Right cardiac atrium (tissue), 5 donors: ENCODE measurements at regions not wholly inside any gene's neighbourhood (a gene's known extent, or its start where the extent isn't known, plus 50 kb on each side); places are given as distances from the start of the nearest gene placed in this dataset.
"Not testable (repeated sequence)": the region's sequence is repeated elsewhere in the genome, so short reads cannot be mapped to it uniquely, and the experiment has no call there.

Experiments used
- ATAC-seq, 2 donors: fragments of 200-7000 bp; cut with Tn5 transposase; one replicate each; pipeline versions ENCODE4 v1.8.0 to v1.9.1; 2020; ENCODE audit warnings: moderate library complexity in 2 of 2, mild to moderate bottlenecking in 1 of 2
- DNase-seq, 3 donors: peaks; one replicate each; pipeline ENCODE4 v3.0.0-alpha.2; 2020
- H3K27ac ChIP-seq: one replicate; pipeline ENCODE4 v1.5.1; 2013; ENCODE audit warnings: mild to moderate bottlenecking, low read length, control low read depth, moderate library complexity
- H3K27me3 ChIP-seq: one replicate; pipeline ENCODE4 v1.6.1; 2013; ENCODE audit not compliant: control insufficient read depth, insufficient read depth
- H3K4me1 ChIP-seq: one replicate; pipeline ENCODE4 v1.6.1; 2013; ENCODE audit warnings: low read length; ENCODE audit not compliant: control insufficient read depth, insufficient read depth
- H3K4me3 ChIP-seq: one replicate; pipeline ENCODE4 v1.5.1; 2013; ENCODE audit warnings: low read length, control low read depth
- H3K9me3 ChIP-seq: one replicate; pipeline ENCODE4 v1.6.1; 2013; ENCODE audit warnings: low read length; ENCODE audit not compliant: control insufficient read depth
- WGBS: extraction: QIAGEN DNeasy Blood & Tissue Kit; methylation state at CpG from one replicate; pipeline ENCODE4 v1.1.7; 2013; 5-methylcytosine and 5-hydroxymethylcytosine counted together
- intact Hi-C, 4 donors: fragments of 100-400 bp; cut with DNase I; formaldehyde crosslinking; loops; one replicate each; pipeline versions ENCODE4 v1.11.0 to v1.14.0; 2022 to 2023
- donor health status: healthy with polysubstance abuse.
- donor health status: DM: no; HTN: yes; CAD: no.
- donor health status: DM: no; HTN: no; CAD: no.
- donor health status: DM: no; HTN: yes; CAD: no; lungs with severe emphysema.
- donor health status: DM: yes; HTN: yes; CAD: no.

GRCh38 chrX:41003506-41004270 lies 81.6 kb upstream of the USP9X start:
- ATAC-seq, result no peak
- intact Hi-C loops, result no loop called here

GRCh38 chrX:41005445-41005992 lies 79.7 kb upstream of the USP9X start:
- WGBS, result 31% methylated on average over 3 of the region's 3 CpGs
- Histone ChIP-seq H3K4me3 (no peak overlapping the region), H3K9me3 (no peaks in the 10 kb centered on the region), H3K27ac (no peak overlapping the region), H3K27me3 (no peaks in the 10 kb centered on the region), H3K4me1 (no peaks in the 10 kb centered on the region)
- ATAC-seq, result no peak
- intact Hi-C loops, result no loop called here
- no peak for DNase-seq

More at GRCh38 chrX:41003506-41004270, 81.6 kb upstream of the USP9X start:
- no peak overlapping the region for H3K4me3 ChIP-seq
- WGBS, result 82% methylated on average over 3 of the region's 3 CpGs
- H3K27ac ChIP-seq, result no peak overlapping the region
- no peaks in the 10 kb centered on the region for H3K9me3 ChIP-seq
- H3K4me1 ChIP-seq, result no peaks in the 10 kb centered on the region
- H3K27me3 ChIP-seq, result no peaks in the 10 kb centered on the region
- DNase-seq, result no peak

DNA sequence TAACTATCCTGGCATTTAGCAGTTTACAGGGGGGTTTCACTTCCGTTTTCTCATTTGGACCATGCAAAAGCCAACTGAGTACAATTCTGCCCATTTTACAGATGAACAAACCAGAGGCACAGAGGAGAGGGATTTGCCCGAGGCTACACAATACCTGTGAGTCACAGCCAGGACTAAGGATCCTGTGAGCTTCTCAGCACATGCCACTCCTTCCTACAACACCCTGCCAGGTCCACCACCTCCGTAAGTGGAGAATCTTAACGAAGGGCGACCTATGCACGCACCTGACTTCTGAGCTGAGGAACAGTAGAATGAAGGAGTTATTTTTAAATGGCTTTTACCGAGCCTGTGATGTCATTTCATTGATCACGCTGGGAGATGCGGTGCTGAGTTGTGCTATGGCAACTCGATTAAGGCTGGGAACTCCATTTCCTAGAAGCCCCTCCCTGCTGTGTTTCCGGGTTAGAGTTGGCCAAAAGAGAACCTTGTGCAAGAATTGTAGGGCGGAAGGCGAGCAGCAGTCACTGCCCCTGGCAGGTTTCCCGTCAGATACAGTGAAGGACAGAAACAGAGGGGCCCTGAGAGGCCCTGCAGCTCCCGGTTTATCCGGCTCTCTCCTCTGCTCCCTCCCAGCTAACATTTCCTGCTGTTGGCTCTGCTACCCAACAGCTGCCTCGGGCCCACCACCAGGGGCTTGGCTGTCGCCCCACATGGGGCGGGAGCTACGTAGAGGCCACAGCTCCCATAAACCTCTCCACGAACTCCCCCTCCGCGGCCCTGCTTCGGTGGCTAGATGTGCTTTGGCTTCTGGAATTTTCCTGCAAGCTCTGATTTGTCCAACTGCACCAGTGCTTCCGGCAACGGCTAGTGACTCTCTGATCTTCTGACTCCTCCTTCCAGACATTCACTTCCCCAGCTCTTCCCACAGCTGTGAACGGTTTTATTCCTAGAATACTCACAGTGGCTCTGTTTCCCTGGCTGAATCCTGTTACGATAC lies 75.1 kb upstream of the USP9X start:
- intact Hi-C loops, result no loop called here
- DNase-seq (peak; percentile 85 to 91 (median 91)), ATAC-seq (peak; percentile 97 to 98)
- Histone ChIP-seq H3K27ac (peak overlapping the region; percentile 98), H3K27me3 (no peaks in the 10 kb centered on the region), H3K9me3 (no peaks in the 10 kb centered on the region), H3K4me1 (no peaks in the 10 kb centered on the region), H3K4me3 (peak overlapping the region; percentile 36)
- WGBS, result 8% methylated on average over 28 of the region's 28 CpGs

DNA sequence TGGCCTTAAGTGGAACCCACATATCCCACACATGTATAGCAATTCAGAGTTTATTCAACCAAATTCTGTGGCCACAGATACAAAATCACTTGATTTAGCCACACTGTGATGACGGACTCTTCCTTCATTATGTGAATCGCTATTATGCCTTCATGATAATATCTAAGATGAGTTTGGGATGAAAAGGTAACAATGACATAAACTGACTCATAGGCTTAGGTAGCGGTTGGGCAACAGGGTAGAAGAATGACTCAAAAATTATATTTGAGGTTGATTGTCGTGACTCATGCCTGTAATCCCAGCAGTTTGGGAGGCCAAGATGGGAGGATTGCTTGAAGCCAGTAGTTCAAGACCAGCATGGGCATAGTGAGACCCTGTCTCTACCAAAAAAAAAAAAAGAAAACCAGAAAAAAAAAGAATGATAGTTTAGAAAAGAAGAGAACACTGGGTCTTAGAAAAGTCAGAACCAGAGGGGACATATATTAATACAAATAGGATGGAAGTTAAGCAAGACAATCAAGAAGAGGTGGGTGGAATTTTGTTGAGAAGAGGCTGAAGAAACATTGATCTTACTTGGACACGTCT lies 70.4 kb upstream of the USP9X start:
- H3K4me3 ChIP-seq, result no peak overlapping the region
- no peaks in the 10 kb centered on the region for H3K4me1 ChIP-seq
- ATAC-seq (no peak), DNase-seq (no peak)
- intact Hi-C loops, result no loop called here
- H3K27ac ChIP-seq, result no peak overlapping the region
- no peaks in the 10 kb centered on the region for H3K27me3 ChIP-seq
- WGBS, result 95% methylated on average over 5 of the region's 5 CpGs
- H3K9me3 ChIP-seq, result no peaks in the 10 kb centered on the region

DNA sequence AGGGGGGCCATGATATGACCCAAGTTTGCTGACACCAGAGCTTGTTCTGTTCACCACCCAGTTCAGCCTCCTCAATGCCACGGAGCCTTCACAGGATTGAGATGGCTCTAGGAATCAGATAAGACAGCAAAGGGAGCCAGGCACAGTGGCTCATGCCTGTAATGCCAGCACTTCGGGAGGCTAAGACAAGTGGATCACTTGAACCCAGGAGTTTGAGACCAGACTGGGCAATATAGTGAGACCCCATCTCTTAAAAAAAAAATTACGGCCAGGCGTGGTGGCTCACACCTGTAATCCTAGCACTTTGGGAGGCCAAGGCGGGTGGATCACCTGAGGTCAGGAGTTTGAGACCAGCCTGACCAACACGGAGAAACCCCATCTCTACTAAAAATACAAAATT lies 67.5 kb upstream of the USP9X start:
- 96% methylated on average over 6 of the region's 6 CpGs for WGBS
- DNase-seq, H3K4me1 ChIP-seq, H3K27ac ChIP-seq, intact Hi-C loops, ATAC-seq, H3K4me3 ChIP-seq, H3K9me3 ChIP-seq, H3K27me3 ChIP-seq: not testable (repeated sequence)

DNA sequence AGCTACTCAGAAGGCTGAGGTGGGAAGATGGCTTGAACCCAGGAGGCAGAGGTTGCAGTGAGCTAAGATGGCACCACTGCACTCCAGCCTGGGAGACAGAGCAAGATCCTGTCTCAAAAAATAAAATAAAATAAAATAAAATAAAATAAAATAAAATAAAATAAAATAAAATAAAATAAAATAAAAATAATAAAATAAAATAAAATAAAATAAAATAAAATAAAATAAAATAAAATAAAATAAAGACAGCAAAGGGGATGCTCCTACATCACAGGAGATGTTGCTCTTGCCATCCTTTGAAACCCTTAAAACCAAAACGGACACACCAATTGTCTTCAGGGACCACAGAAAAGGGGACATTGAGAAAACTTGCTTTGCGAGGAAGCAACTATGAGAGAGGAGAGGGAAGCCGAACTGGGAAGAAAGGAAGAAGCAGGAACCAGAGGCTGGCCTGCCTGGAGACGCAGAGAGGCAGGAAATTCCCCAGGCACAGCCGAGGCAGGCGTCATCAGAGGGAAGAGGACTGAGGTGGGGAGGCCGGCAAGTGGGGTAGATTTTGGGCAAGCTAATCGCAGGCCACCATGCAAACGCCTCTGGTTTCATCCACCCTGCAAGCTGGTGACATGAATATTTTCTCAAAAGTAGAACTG lies 66.7 kb upstream of the USP9X start:
- H3K27ac ChIP-seq, intact Hi-C loops: not testable (repeated sequence)
- WGBS, result 39% methylated on average over 9 of the region's 9 CpGs

DNA sequence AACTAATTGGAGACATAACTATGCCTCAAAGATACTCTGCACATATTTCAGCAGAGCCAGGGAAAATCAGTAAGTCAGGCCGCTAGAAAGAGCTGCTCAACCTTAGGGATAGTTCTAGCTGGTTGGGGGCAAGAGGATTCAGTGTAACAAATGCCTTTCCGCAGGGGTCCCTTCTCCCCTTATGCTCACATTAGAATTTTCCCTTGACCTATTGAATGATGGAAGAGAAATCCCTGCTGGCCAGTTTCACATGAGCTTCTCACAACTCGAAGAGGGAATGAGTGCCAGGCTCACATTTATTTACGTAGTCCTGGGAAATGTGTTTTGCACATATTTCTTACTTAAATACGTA lies 66.2 kb upstream of the USP9X start:
- no peak overlapping the region for H3K27ac ChIP-seq
- no peaks in the 10 kb centered on the region for H3K27me3 ChIP-seq
- ATAC-seq (no peak), DNase-seq (no peak)
- no peaks in the 10 kb centered on the region for H3K4me1 ChIP-seq
- intact Hi-C loops, result no loop called here
- no peaks in the 10 kb centered on the region for H3K9me3 ChIP-seq
- H3K4me3 ChIP-seq, result no peak overlapping the region
- WGBS, result 75% methylated on average over 5 of the region's 5 CpGs

More for the DNA sequence above, 66.7 kb upstream of the USP9X start:
- H3K4me3 ChIP-seq, H3K9me3 ChIP-seq, ATAC-seq, H3K27me3 ChIP-seq, DNase-seq, H3K4me1 ChIP-seq: not testable (repeated sequence)

GRCh38 chrX:41022566-41022965 lies 62.7 kb upstream of the USP9X start:
- 90% methylated on average over 1 of the region's 1 CpG for WGBS
- Histone ChIP-seq H3K4me3 (no peak overlapping the region), H3K9me3 (no peaks in the 10 kb centered on the region), H3K4me1 (no peaks in the 10 kb centered on the region), H3K27ac (no peak overlapping the region), H3K27me3 (no peaks in the 10 kb centered on the region)
- intact Hi-C loops, result no loop called here
- DNase-seq, result no peak
- ATAC-seq, result no peak

DNA sequence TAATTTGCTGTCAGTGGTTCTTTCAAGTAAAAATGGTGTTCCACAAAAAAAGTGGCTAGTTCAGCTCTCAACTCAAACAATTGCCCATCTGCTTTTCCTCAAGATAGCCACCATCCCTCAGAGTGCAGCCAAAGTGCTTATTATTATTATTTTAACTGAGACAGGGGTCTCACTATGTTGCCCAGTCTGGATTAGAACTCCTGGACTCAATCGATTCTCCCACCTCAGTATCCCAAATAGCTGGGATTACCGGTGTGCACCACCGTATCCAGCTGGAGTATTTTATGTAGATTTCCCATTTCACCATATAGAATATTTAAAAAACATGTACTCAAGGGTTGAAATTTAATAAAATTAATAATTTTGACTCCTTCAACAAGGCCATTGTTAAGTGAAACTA lies 62.1 kb upstream of the USP9X start:
- Histone ChIP-seq H3K9me3 (no peaks in the 10 kb centered on the region), H3K4me1 (no peaks in the 10 kb centered on the region), H3K4me3 (no peak overlapping the region), H3K27ac (no peak overlapping the region), H3K27me3 (no peaks in the 10 kb centered on the region)
- no peak for ATAC-seq
- intact Hi-C loops, result no loop called here
- 98% methylated on average over 3 of the region's 3 CpGs for WGBS
- no peak for DNase-seq

DNA sequence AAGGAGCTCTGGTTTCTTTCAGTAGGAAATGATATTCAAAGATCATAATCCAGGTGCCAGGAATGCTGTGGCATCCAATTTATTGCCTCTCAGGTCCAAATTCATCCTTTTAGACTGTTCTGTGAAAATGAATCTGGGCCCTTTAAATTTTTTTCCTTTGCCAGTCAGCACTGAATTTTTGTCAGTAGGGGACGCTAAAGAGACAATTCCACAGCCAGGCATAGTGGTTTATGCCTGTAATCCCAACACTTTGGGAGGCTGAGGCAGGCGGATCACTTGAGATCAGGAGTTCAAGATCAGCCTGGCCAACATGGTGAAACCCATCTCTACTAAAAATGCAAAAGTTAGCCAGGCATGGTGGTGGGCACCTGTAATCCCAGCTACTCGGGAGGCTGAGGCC lies 60.9 kb upstream of the USP9X start:
- intact Hi-C loops, H3K4me1 ChIP-seq, H3K4me3 ChIP-seq, H3K27me3 ChIP-seq, H3K9me3 ChIP-seq, ATAC-seq, H3K27ac ChIP-seq, DNase-seq: not testable (repeated sequence)
- WGBS, result 67% methylated on average over 3 of the region's 3 CpGs
